ENCODE measurements at regions not wholly inside any gene's neighbourhood (a gene's known extent, or its start where the extent isn't known, plus 50 kb on each side); places are given as distances from the start of the nearest gene placed in this dataset.

DNA sequence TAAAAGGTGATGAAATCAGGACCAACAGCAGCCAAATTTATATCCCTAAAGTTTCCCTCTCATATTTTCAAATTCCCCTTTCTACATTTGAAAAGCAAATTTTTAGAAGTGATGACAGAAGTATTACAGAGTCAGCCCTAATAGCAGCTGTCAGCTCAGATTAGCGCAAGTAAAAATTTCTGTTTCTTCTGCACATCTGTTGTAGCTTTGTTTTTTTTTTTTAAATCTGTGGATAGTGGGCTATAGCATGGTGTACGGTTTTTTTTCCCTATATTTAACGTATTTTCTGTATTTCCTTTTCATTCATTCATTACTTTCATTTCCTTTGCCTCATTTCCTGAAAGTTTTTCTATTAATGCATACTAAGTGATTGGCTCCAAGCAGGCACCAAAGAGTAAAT lies 99.1 kb downstream of the MACIR start:
- TF ChIP-seq, protein P1, sequence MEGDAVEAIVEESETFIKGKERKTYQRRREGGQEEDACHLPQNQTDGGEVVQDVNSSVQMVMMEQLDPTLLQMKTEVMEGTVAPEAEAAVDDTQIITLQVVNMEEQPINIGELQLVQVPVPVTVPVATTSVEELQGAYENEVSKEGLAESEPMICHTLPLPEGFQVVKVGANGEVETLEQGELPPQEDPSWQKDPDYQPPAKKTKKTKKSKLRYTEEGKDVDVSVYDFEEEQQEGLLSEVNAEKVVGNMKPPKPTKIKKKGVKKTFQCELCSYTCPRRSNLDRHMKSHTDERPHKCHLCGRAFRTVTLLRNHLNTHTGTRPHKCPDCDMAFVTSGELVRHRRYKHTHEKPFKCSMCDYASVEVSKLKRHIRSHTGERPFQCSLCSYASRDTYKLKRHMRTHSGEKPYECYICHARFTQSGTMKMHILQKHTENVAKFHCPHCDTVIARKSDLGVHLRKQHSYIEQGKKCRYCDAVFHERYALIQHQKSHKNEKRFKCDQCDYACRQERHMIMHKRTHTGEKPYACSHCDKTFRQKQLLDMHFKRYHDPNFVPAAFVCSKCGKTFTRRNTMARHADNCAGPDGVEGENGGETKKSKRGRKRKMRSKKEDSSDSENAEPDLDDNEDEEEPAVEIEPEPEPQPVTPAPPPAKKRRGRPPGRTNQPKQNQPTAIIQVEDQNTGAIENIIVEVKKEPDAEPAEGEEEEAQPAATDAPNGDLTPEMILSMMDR (IDR thresholded peaks at IDR 0.05) = no peak
- TF ChIP-seq POLR2A (IDR thresholded peaks at IDR 0.05) = no peak
